Activated CD4-positive, alpha-beta memory T cell treated with anti-CD3 and anti-CD28 coated beads, Interleukin-2, amount 10 ng/mL, durations not matched to agents 7 days and 5 days (primary cell): ENCODE measurements at regions not wholly inside any gene's neighbourhood (a gene's known extent, or its start where the extent isn't known, plus 50 kb on each side); places are given as distances from the start of the nearest gene placed in this dataset.

Source experiments
- CTCF ChIA-PET: fragments of 350-600 bp; sonication (Branson Sonifier 250); formaldehyde crosslinking; loops from one replicate; lab custom pipeline; 2021; ENCODE audit warnings: antibody characterized with exemption, inconsistent platforms; lab: Charles Lee
- POLR2A ChIA-PET: fragments of 350-600 bp; sonication (Branson Sonifier 250); formaldehyde crosslinking; loops from one replicate; lab custom pipeline; 2021; ENCODE audit warnings: antibody characterized with exemption; lab: Charles Lee
- DNase-seq: peaks from one replicate; pipeline ENCODE4 v3.0.0-alpha.2; 2020
- H3K27ac Mint-ChIP-seq: one replicate; pipeline ENCODE4 v1.8.0; 2021; ENCODE audit warnings: mild to moderate bottlenecking, mixed read lengths
- H3K27me3 Mint-ChIP-seq: one replicate; pipeline ENCODE4 v1.8.0; 2021; ENCODE audit warnings: mixed read lengths
- H3K36me3 Mint-ChIP-seq: one replicate; pipeline ENCODE4 v1.8.0; 2021; ENCODE audit warnings: low read depth, mixed read lengths
- H3K4me1 Mint-ChIP-seq: one replicate; pipeline ENCODE4 v1.8.0; 2021; ENCODE audit warnings: mixed read lengths
- H3K4me3 Mint-ChIP-seq: one replicate; pipeline ENCODE4 v1.8.0; 2021; ENCODE audit warnings: mild to moderate bottlenecking, mixed read lengths
- H3K9me3 Mint-ChIP-seq: one replicate; pipeline ENCODE4 v1.8.0; 2021; ENCODE audit warnings: mixed read lengths

- POLR2A ChIA-PET: no interaction called here
- H3K27me3 Mint-ChIP-seq: peaks cover 10% of the 10 kb centered on the region
- H3K27ac Mint-ChIP-seq: no peak overlapping the region
- H3K4me1 Mint-ChIP-seq: no peaks in the 10 kb centered on the region
- H3K9me3 Mint-ChIP-seq: no peaks in the 10 kb centered on the region
- H3K4me3 Mint-ChIP-seq: no peak overlapping the region
- DNase-seq: no peak
- CTCF ChIA-PET: interaction anchor here (1.5 to 5.7 kb wide), 2 partner anchors 10 to 11 kb away, joined by 4 to 30 read pairs; no protein-coding TSS in a partner anchor
- H3K36me3 Mint-ChIP-seq: no peaks in the 10 kb centered on the region
These were observed 272.1 kb downstream of the S1PR1 start for GRCh38 chr1:101508913-101509312.

- CTCF ChIA-PET: interaction anchor here (1.5 to 5.7 kb wide), 2 partner anchors 10 to 11 kb away, joined by 4 to 30 read pairs; no protein-coding TSS in a partner anchor
- POLR2A ChIA-PET: no interaction called here
- H3K4me1 Mint-ChIP-seq: no peaks in the 10 kb centered on the region
- no peak for DNase-seq
- H3K36me3 Mint-ChIP-seq: no peaks in the 10 kb centered on the region
- H3K27ac Mint-ChIP-seq: no peak overlapping the region
- H3K4me3 Mint-ChIP-seq: no peak overlapping the region
- peaks cover 10% of the 10 kb centered on the region for H3K27me3 Mint-ChIP-seq
- no peaks in the 10 kb centered on the region for H3K9me3 Mint-ChIP-seq
These were observed 272.6 kb downstream of the S1PR1 start for GRCh38 chr1:101509370-101509769.

GRCh38 chr1:101511202-101511891 lies 274.5 kb downstream of the S1PR1 start:
- Mint-ChIP-seq H3K36me3 (no peaks in the 10 kb centered on the region), H3K27ac (no peak overlapping the region), H3K9me3 (no peaks in the 10 kb centered on the region), H3K4me3 (no peak overlapping the region), H3K4me1 (no peaks in the 10 kb centered on the region), H3K27me3 (peaks cover 18% of the 10 kb centered on the region)
- CTCF ChIA-PET: interaction anchor here (1.0 to 5.7 kb wide), 2 partner anchors 9 to 57 kb away, joined by 3 to 30 read pairs; no protein-coding TSS in a partner anchor
- POLR2A ChIA-PET: no interaction called here
- DNase-seq: no peak

GRCh38 chr1:101520302-101520701 lies 283.5 kb downstream of the S1PR1 start:
- POLR2A ChIA-PET: no interaction called here

GRCh38 chr1:101522486-101522885 lies 285.7 kb downstream of the S1PR1 start:
- Mint-ChIP-seq H3K4me3 (no peak overlapping the region), H3K27me3 (peaks cover 10% of the 10 kb centered on the region), H3K4me1 (peaks cover 6% of the 10 kb centered on the region), H3K9me3 (no peaks in the 10 kb centered on the region), H3K36me3 (no peaks in the 10 kb centered on the region), H3K27ac (no peak overlapping the region)
- CTCF ChIA-PET: interaction anchor here (1.2 kb wide), 1 partner anchor 17 kb away, joined by 5 read pairs; no protein-coding TSS in a partner anchor
- POLR2A ChIA-PET: no interaction called here
- no peak for DNase-seq

More at GRCh38 chr1:101520302-101520701, 283.5 kb downstream of the S1PR1 start:
- H3K9me3 Mint-ChIP-seq: no peaks in the 10 kb centered on the region
- DNase-seq: no peak
- H3K36me3 Mint-ChIP-seq: no peaks in the 10 kb centered on the region
- CTCF ChIA-PET: interaction anchor here (0.6 to 3.2 kb wide), 12 partner anchors 10 to 1941 kb away, joined by 3 to 30 read pairs (median 4); no protein-coding TSS in a partner anchor
- peaks cover 6% of the 10 kb centered on the region for H3K4me1 Mint-ChIP-seq
- H3K27me3 Mint-ChIP-seq: peaks cover 20% of the 10 kb centered on the region
- no peak overlapping the region for H3K4me3 Mint-ChIP-seq
- H3K27ac Mint-ChIP-seq: no peak overlapping the region

GRCh38 chr1:101526813-101527212 lies 290.0 kb downstream of the S1PR1 start:
- H3K36me3 Mint-ChIP-seq: no peaks in the 10 kb centered on the region
- H3K4me3 Mint-ChIP-seq: no peak overlapping the region
- H3K4me1 Mint-ChIP-seq: peaks cover 6% of the 10 kb centered on the region
- ChIA-PET POLR2A (no interaction called here), CTCF (no interaction called here)
- DNase-seq: no peak
- no peak overlapping the region for H3K27ac Mint-ChIP-seq
- H3K9me3 Mint-ChIP-seq: no peaks in the 10 kb centered on the region
- peaks cover 4% of the 10 kb centered on the region for H3K27me3 Mint-ChIP-seq

GRCh38 chr1:101532377-101532776 lies 295.6 kb downstream of the S1PR1 start:
- POLR2A ChIA-PET: no interaction called here
- DNase-seq: no peak
- H3K27me3 Mint-ChIP-seq: peaks cover 7% of the 10 kb centered on the region
- H3K4me3 Mint-ChIP-seq: no peak overlapping the region
- CTCF ChIA-PET: interaction anchor here (1.1 kb wide), 1 partner anchor 12 kb away, joined by 5 read pairs; no protein-coding TSS in a partner anchor
- H3K4me1 Mint-ChIP-seq: no peaks in the 10 kb centered on the region
- H3K27ac Mint-ChIP-seq: no peak overlapping the region
- no peaks in the 10 kb centered on the region for H3K9me3 Mint-ChIP-seq
- H3K36me3 Mint-ChIP-seq: no peaks in the 10 kb centered on the region

- Mint-ChIP-seq H3K9me3 (no peaks in the 10 kb centered on the region), H3K27ac (no peak overlapping the region), H3K36me3 (no peaks in the 10 kb centered on the region), H3K4me1 (no peaks in the 10 kb centered on the region), H3K4me3 (no peak overlapping the region), H3K27me3 (peaks cover 9% of the 10 kb centered on the region)
- ChIA-PET POLR2A (no interaction called here), CTCF (interaction anchor here (0.9 to 1.1 kb wide), 3 partner anchors 18 to 34 kb away, joined by 3 to 5 read pairs (median 3); no protein-coding TSS in a partner anchor)
- no peak for DNase-seq
These were observed 303.3 kb downstream of the S1PR1 start for GRCh38 chr1:101540161-101540560.

GRCh38 chr1:101546885-101547284 lies 310.1 kb downstream of the S1PR1 start:
- H3K9me3 Mint-ChIP-seq: no peaks in the 10 kb centered on the region
- H3K36me3 Mint-ChIP-seq: no peaks in the 10 kb centered on the region
- no peaks in the 10 kb centered on the region for H3K4me1 Mint-ChIP-seq
- no peak overlapping the region for H3K4me3 Mint-ChIP-seq
- H3K27ac Mint-ChIP-seq: no peak overlapping the region
- POLR2A ChIA-PET: no interaction called here
- CTCF ChIA-PET: no interaction called here
- H3K27me3 Mint-ChIP-seq: peaks cover 5% of the 10 kb centered on the region
- no peak for DNase-seq

- Mint-ChIP-seq H3K36me3 (no peaks in the 10 kb centered on the region), H3K27me3 (peaks cover 5% of the 10 kb centered on the region), H3K9me3 (no peaks in the 10 kb centered on the region), H3K4me3 (no peak overlapping the region), H3K27ac (no peak overlapping the region), H3K4me1 (no peaks in the 10 kb centered on the region)
- CTCF ChIA-PET: no interaction called here
- POLR2A ChIA-PET: no interaction called here
- DNase-seq: no peak
These were observed 310.5 kb downstream of the S1PR1 start for GRCh38 chr1:101547357-101547756.

- Mint-ChIP-seq H3K36me3 (no peaks in the 10 kb centered on the region), H3K27ac (no peak overlapping the region), H3K27me3 (peaks cover 1% of the 10 kb centered on the region), H3K4me3 (no peak overlapping the region), H3K4me1 (no peaks in the 10 kb centered on the region), H3K9me3 (no peaks in the 10 kb centered on the region)
- no peak for DNase-seq
- CTCF ChIA-PET: interaction anchor here (1.0 kb wide), 1 partner anchor 18 kb away, joined by 3 read pairs; no protein-coding TSS in a partner anchor
- POLR2A ChIA-PET: no interaction called here
These were observed 311.6 kb downstream of the S1PR1 start for GRCh38 chr1:101548376-101548775.

GRCh38 chr1:101550581-101550980 lies 313.8 kb downstream of the S1PR1 start:
- no peak overlapping the region for H3K4me3 Mint-ChIP-seq
- DNase-seq: no peak
- no peaks in the 10 kb centered on the region for H3K36me3 Mint-ChIP-seq
- H3K27me3 Mint-ChIP-seq: no peaks in the 10 kb centered on the region
- no peaks in the 10 kb centered on the region for H3K9me3 Mint-ChIP-seq
- CTCF ChIA-PET: interaction anchor here (1.1 to 1.6 kb wide), 2 partner anchors 18 to 44 kb away, joined by 3 to 5 read pairs; no protein-coding TSS in a partner anchor
- H3K4me1 Mint-ChIP-seq: no peaks in the 10 kb centered on the region
- POLR2A ChIA-PET: interaction anchor here (1.3 kb wide), 1 partner anchor 14 kb away, joined by 3 read pairs; no protein-coding TSS in a partner anchor
- H3K27ac Mint-ChIP-seq: no peak overlapping the region

- DNase-seq: no peak
- H3K4me3 Mint-ChIP-seq: no peak overlapping the region
- POLR2A ChIA-PET: no interaction called here
- H3K4me1 Mint-ChIP-seq: no peaks in the 10 kb centered on the region
- CTCF ChIA-PET: interaction anchor here (0.7 to 1.8 kb wide), 4 partner anchors 9 to 47 kb away, joined by 3 to 15 read pairs (median 4); no protein-coding TSS in a partner anchor
- peaks cover 22% of the 10 kb centered on the region for H3K27me3 Mint-ChIP-seq
- H3K27ac Mint-ChIP-seq: no peak overlapping the region
- H3K36me3 Mint-ChIP-seq: no peaks in the 10 kb centered on the region
- H3K9me3 Mint-ChIP-seq: peaks cover 2% of the 10 kb centered on the region
These were observed 330.2 kb downstream of the S1PR1 start for GRCh38 chr1:101566883-101567538.
